ENCODE measurements at regions not wholly inside any gene's neighbourhood (a gene's known extent, or its start where the extent isn't known, plus 50 kb on each side); places are given as distances from the start of the nearest gene placed in this dataset.
"Not testable (repeated sequence)": the region's sequence is repeated elsewhere in the genome, so short reads cannot be mapped to it uniquely, and the experiment has no call there.

- DNase-seq (ENCODE audit: low read depth) = no peak
- no peak overlapping the region for H3K4me3 ChIP-seq (ENCODE audit: low read depth, low read length)
Observed at GRCh38 chr3:71983694-71984093, 198.7 kb upstream of the PROK2 start.

- not testable (repeated sequence) for H3K4me3 ChIP-seq (ENCODE audit: low read depth, low read length)
- peak; percentile 88 for DNase-seq (ENCODE audit: low read depth)
Observed at GRCh38 chr3:71982506-71983258, 197.7 kb upstream of the PROK2 start.

GRCh38 chr3:71979175-71979574 lies 194.2 kb upstream of the PROK2 start:
- no peak for DNase-seq (ENCODE audit: low read depth)
- H3K4me3 ChIP-seq (ENCODE audit: low read depth, low read length) = no peak overlapping the region

- H3K4me3 ChIP-seq (ENCODE audit: low read depth, low read length) = no peak overlapping the region
- no peak for DNase-seq (ENCODE audit: low read depth)
Observed at GRCh38 chr3:71978150-71978721, 193.3 kb upstream of the PROK2 start.

GRCh38 chr3:71977525-71977924 lies 192.6 kb upstream of the PROK2 start:
- no peak for DNase-seq (ENCODE audit: low read depth)
- no peak overlapping the region for H3K4me3 ChIP-seq (ENCODE audit: low read depth, low read length)

GRCh38 chr3:71975573-71975972 lies 190.6 kb upstream of the PROK2 start:
- H3K4me3 ChIP-seq (ENCODE audit: low read depth, low read length) = no peak overlapping the region
- no peak for DNase-seq (ENCODE audit: low read depth)

- no peak overlapping the region for H3K4me3 ChIP-seq (ENCODE audit: low read depth, low read length)
- no peak for DNase-seq (ENCODE audit: low read depth)
Observed at GRCh38 chr3:71974786-71975185, 189.8 kb upstream of the PROK2 start.

GRCh38 chr3:71973274-71974030 lies 188.5 kb upstream of the PROK2 start:
- no peak for DNase-seq (ENCODE audit: low read depth)

GRCh38 chr3:71972031-71972430 lies 187.1 kb upstream of the PROK2 start:
- H3K4me3 ChIP-seq (ENCODE audit: low read depth, low read length) = no peak overlapping the region
- no peak for DNase-seq (ENCODE audit: low read depth)

More at GRCh38 chr3:71973274-71974030, 188.5 kb upstream of the PROK2 start:
- H3K4me3 ChIP-seq (ENCODE audit: low read depth, low read length) = no peak overlapping the region

- DNase-seq (ENCODE audit: low read depth) = no peak
- H3K4me3 ChIP-seq (ENCODE audit: low read depth, low read length) = no peak overlapping the region
Observed at GRCh38 chr3:71968544-71968943, 183.6 kb upstream of the PROK2 start.

- DNase-seq (ENCODE audit: low read depth) = no peak
- H3K4me3 ChIP-seq (ENCODE audit: low read depth, low read length) = no peak overlapping the region
Observed at GRCh38 chr3:71966185-71966584, 181.2 kb upstream of the PROK2 start.

- DNase-seq (ENCODE audit: low read depth) = no peak
- no peak overlapping the region for H3K4me3 ChIP-seq (ENCODE audit: low read depth, low read length)
Observed at GRCh38 chr3:71964170-71964569, 179.2 kb upstream of the PROK2 start.

GRCh38 chr3:71962561-71963240 lies 177.8 kb upstream of the PROK2 start:
- DNase-seq (ENCODE audit: low read depth) = no peak
- no peak overlapping the region for H3K4me3 ChIP-seq (ENCODE audit: low read depth, low read length)

- no peak overlapping the region for H3K4me3 ChIP-seq (ENCODE audit: low read depth, low read length)
- no peak for DNase-seq (ENCODE audit: low read depth)
Observed at GRCh38 chr3:71961891-71962290, 176.9 kb upstream of the PROK2 start.

- DNase-seq (ENCODE audit: low read depth) = no peak
- H3K4me3 ChIP-seq (ENCODE audit: low read depth, low read length) = no peak overlapping the region
Observed at GRCh38 chr3:71961378-71961777, 176.4 kb upstream of the PROK2 start.

GRCh38 chr3:71958533-71958932 lies 173.6 kb upstream of the PROK2 start:
- no peak overlapping the region for H3K4me3 ChIP-seq (ENCODE audit: low read depth, low read length)
- DNase-seq (ENCODE audit: low read depth) = no peak

GRCh38 chr3:71956716-71957115 lies 171.8 kb upstream of the PROK2 start:
- no peak for DNase-seq (ENCODE audit: low read depth)
- H3K4me3 ChIP-seq (ENCODE audit: low read depth, low read length) = no peak overlapping the region

GRCh38 chr3:71956069-71956340 lies 171.1 kb upstream of the PROK2 start:
- DNase-seq (ENCODE audit: low read depth) = no peak
- H3K4me3 ChIP-seq (ENCODE audit: low read depth, low read length) = no peak overlapping the region

- peak; percentile 75 for DNase-seq (ENCODE audit: low read depth)
- no peak overlapping the region for H3K4me3 ChIP-seq (ENCODE audit: low read depth, low read length)
Observed at GRCh38 chr3:71955240-71956068, 170.5 kb upstream of the PROK2 start.
